Fibroblast of peridontal ligament (primary cell): ENCODE measurements at regions not wholly inside any gene's neighbourhood (a gene's known extent, or its start where the extent isn't known, plus 50 kb on each side); places are given as distances from the start of the nearest gene placed in this dataset.

ENCODE experiments used
- DNase-seq: peaks from one replicate; pipeline ENCODE4 v3.0.0-alpha.2; 2010; ENCODE audit errors: extremely low read depth

GRCh38 chr7:110129159-110129558 is 961.8 kb upstream of the LRRN3 start:
- DNase-seq, result no peak

- DNase-seq, result no peak
Observed at GRCh38 chr7:110130669-110131068, 960.3 kb upstream of the LRRN3 start.

- no peak for DNase-seq
Observed at GRCh38 chr7:110131344-110131743, 959.6 kb upstream of the LRRN3 start.

GRCh38 chr7:110139056-110139455 is 951.9 kb upstream of the LRRN3 start:
- no peak for DNase-seq

- DNase-seq, result no peak
Observed at GRCh38 chr7:110142939-110143526, 947.9 kb upstream of the LRRN3 start.

GRCh38 chr7:110144599-110144998 is 946.3 kb upstream of the LRRN3 start:
- DNase-seq, result no peak

- no peak for DNase-seq
Observed at GRCh38 chr7:110148054-110148453, 942.9 kb upstream of the LRRN3 start.

- no peak for DNase-seq
Observed at GRCh38 chr7:110153222-110153621, 937.7 kb upstream of the LRRN3 start.

GRCh38 chr7:110156511-110156910 is 934.4 kb upstream of the LRRN3 start:
- DNase-seq, result no peak

- no peak for DNase-seq
Observed at GRCh38 chr7:110157631-110158362, 933.1 kb upstream of the LRRN3 start.

- DNase-seq, result no peak
Observed at GRCh38 chr7:110168010-110168409, 922.9 kb upstream of the LRRN3 start.

GRCh38 chr7:110170841-110171240 is 920.1 kb upstream of the LRRN3 start:
- DNase-seq, result no peak

GRCh38 chr7:110177463-110177862 is 913.5 kb upstream of the LRRN3 start:
- DNase-seq, result no peak

- no peak for DNase-seq
Observed at GRCh38 chr7:110179037-110179436, 911.9 kb upstream of the LRRN3 start.

GRCh38 chr7:110181768-110182167 is 909.2 kb upstream of the LRRN3 start:
- DNase-seq, result no peak

- no peak for DNase-seq
Observed at GRCh38 chr7:110186334-110186733, 904.6 kb upstream of the LRRN3 start.

- no peak for DNase-seq
Observed at GRCh38 chr7:110187877-110188554, 902.9 kb upstream of the LRRN3 start.

GRCh38 chr7:110204527-110204926 is 886.4 kb upstream of the LRRN3 start:
- no peak for DNase-seq

GRCh38 chr7:110205899-110206298 is 885.0 kb upstream of the LRRN3 start:
- DNase-seq, result no peak

GRCh38 chr7:110209884-110210283 is 881.0 kb upstream of the LRRN3 start:
- no peak for DNase-seq

- no peak for DNase-seq
Observed at GRCh38 chr7:110210941-110211608, 879.9 kb upstream of the LRRN3 start.

- DNase-seq, result no peak
Observed at GRCh38 chr7:110224643-110225042, 866.3 kb upstream of the LRRN3 start.

GRCh38 chr7:110246118-110246517 is 844.8 kb upstream of the LRRN3 start:
- DNase-seq, result no peak
